GM23338 (cell line): ENCODE measurements at regions not wholly inside any gene's neighbourhood (a gene's known extent, or its start where the extent isn't known, plus 50 kb on each side); places are given as distances from the start of the nearest gene placed in this dataset.

ENCODE experiments used
- ATAC-seq: fragments of 200-7000 bp; cut with Tn5 transposase; 3 replicates; pipeline ENCODE4 v1.9.1; 2020
- DNase-seq: peaks from one replicate; pipeline ENCODE4 v3.0.0-alpha.2; 2015; ENCODE audit warnings: low spot score
- H2AFZ ChIP-seq: fragments of 200-600 bp; sonication (generic); 2 replicates; pipeline ENCODE4 v1.8.0; 2016; ENCODE audit warnings: antibody characterized with exemption, mild to moderate bottlenecking, moderate library complexity
- H3F3A ChIP-seq: fragments of 200-600 bp; sonication (generic); replicated peaks from 2 replicates; pipeline ENCODE4 v1.8.0; 2017; ENCODE audit warnings: antibody characterized with exemption, mixed run types, low read depth
- H3K27ac ChIP-seq: fragments of 200-600 bp; sonication (generic); 2 replicates; pipeline ENCODE4 v1.6.1; 2016; ENCODE audit warnings: low read depth
- H3K27me3 ChIP-seq: fragments of 200-600 bp; sonication (generic); 2 replicates; pipeline ENCODE4 v1.8.0; 2016; ENCODE audit warnings: mild to moderate bottlenecking, mixed run types, moderate library complexity; ENCODE audit not compliant: insufficient read depth
- H3K36me3 ChIP-seq: fragments of 200-600 bp; sonication (generic); 2 replicates; pipeline ENCODE4 v1.8.0; 2016; ENCODE audit warnings: mild to moderate bottlenecking; ENCODE audit not compliant: insufficient read depth
- H3K4me1 ChIP-seq: fragments of 200-600 bp; sonication (generic); 2 replicates; pipeline ENCODE4 v1.8.0; 2016; ENCODE audit warnings: mild to moderate bottlenecking, moderate library complexity; ENCODE audit not compliant: insufficient read depth
- H3K4me2 ChIP-seq: fragments of 200-600 bp; sonication (generic); 2 replicates; pipeline ENCODE4 v1.7.1; 2017; ENCODE audit warnings: mixed run types
- H3K4me3 ChIP-seq: fragments of 200-600 bp; sonication (generic); 2 replicates; pipeline ENCODE4 v1.6.1; 2016; ENCODE audit warnings: mixed run types
- H3K79me2 ChIP-seq: fragments of 200-600 bp; sonication (generic); replicated peaks from 2 replicates; pipeline ENCODE4 v1.8.0; 2017; ENCODE audit warnings: mild to moderate bottlenecking; ENCODE audit not compliant: insufficient read depth
- H3K9me2 ChIP-seq: fragments of 200-600 bp; sonication (generic); 2 replicates; pipeline ENCODE4 v1.8.0; 2017; ENCODE audit not compliant: insufficient read depth
- H4K20me1 ChIP-seq: fragments of 200-600 bp; sonication (generic); replicated peaks from 2 replicates; pipeline ENCODE4 v1.8.0; 2017; ENCODE audit warnings: mild to moderate bottlenecking; ENCODE audit not compliant: insufficient read depth
- H3K27ac Mint-ChIP-seq: 2 replicates; pipeline ENCODE4 v1.8.0; 2020; ENCODE audit warnings: inconsistent platforms, mild to moderate bottlenecking, moderate library complexity, mixed read lengths
- H3K27me3 Mint-ChIP-seq: 3 replicates; pipeline ENCODE4 v1.8.0; 2022; ENCODE audit warnings: low read depth, mild to moderate bottlenecking, moderate library complexity, mixed read lengths, inconsistent platforms; ENCODE audit not compliant: insufficient read depth, poor library complexity
- H3K36me3 Mint-ChIP-seq: 3 replicates; pipeline ENCODE4 v1.8.0; 2021; ENCODE audit warnings: low read depth, mild to moderate bottlenecking, inconsistent platforms, moderate library complexity, mixed read lengths
- H3K4me1 Mint-ChIP-seq: 3 replicates; pipeline ENCODE4 v1.8.0; 2020; ENCODE audit warnings: mild to moderate bottlenecking, inconsistent platforms, mixed read lengths
- H3K4me3 Mint-ChIP-seq: 3 replicates; pipeline ENCODE4 v1.8.0; 2021; ENCODE audit warnings: moderate library complexity, mild to moderate bottlenecking, inconsistent platforms, mixed read lengths
- H3K9me3 Mint-ChIP-seq: 3 replicates; pipeline ENCODE4 v1.8.0; 2020; ENCODE audit warnings: moderate library complexity, mild to moderate bottlenecking, inconsistent platforms, mixed read lengths
- EZH2 ChIP-seq: fragments of 200-600 bp; sonication (generic); IDR thresholded peaks from one replicate; pipeline ENCODE4 v1.8.0; 2017; ENCODE audit warnings: antibody characterized with exemption, mild to moderate bottlenecking, low read depth; ENCODE audit not compliant: unreplicated experiment
- EZH2phosphoT487 ChIP-seq: fragments of 200-600 bp; sonication (generic); IDR thresholded peaks from one replicate; pipeline ENCODE4 v1.8.1; 2018; ENCODE audit warnings: antibody characterized with exemption; ENCODE audit not compliant: unreplicated experiment
- JUNB ChIP-seq: IDR thresholded peaks from one replicate; pipeline ENCODE4 v1.6.1; 2016; ENCODE audit warnings: antibody characterized with exemption; ENCODE audit not compliant: unreplicated experiment
- NANOG ChIP-seq: IDR thresholded peaks from 2 replicates; pipeline ENCODE4 v1.6.1; 2016; ENCODE audit warnings: antibody characterized with exemption, borderline replicate concordance
- STAT1 ChIP-seq: IDR thresholded peaks from one replicate; pipeline ENCODE4 v1.6.1; 2016; ENCODE audit warnings: antibody characterized with exemption; ENCODE audit not compliant: unreplicated experiment
- ZNF114 ChIP-seq: fragments of 250-450 bp; sonication (Bioruptor Pico); IDR thresholded peaks from 2 replicates; pipeline ENCODE4 v1.5.0; 2020; ENCODE audit warnings: mild to moderate bottlenecking, moderate library complexity
- ZNF331 ChIP-seq: fragments of 250-450 bp; sonication (Bioruptor Pico); IDR thresholded peaks from 2 replicates; pipeline ENCODE4 v1.5.0; 2020; ENCODE audit warnings: low read depth, mild to moderate bottlenecking, moderate library complexity
- TF ChIP-seq, protein P1 (sequence below): IDR thresholded peaks from 2 replicates; pipeline ENCODE4 v1.6.1; 2016; ENCODE audit warnings: antibody characterized with exemption
- TF ChIP-seq, protein P2 (sequence below), 2 experiments: fragments of 200-600 bp in 1 of 2; sonication (generic) in 1 of 2; conservative IDR thresholded peaks; 2 replicates each; pipeline versions ENCODE4 v1.5.1 to v1.6.1; 2016 to 2017; ENCODE audit warnings: antibody characterized with exemption in 2 of 2, low read depth in 2 of 2, mild to moderate bottlenecking in 2 of 2, moderate library complexity in 1 of 2

DNA sequence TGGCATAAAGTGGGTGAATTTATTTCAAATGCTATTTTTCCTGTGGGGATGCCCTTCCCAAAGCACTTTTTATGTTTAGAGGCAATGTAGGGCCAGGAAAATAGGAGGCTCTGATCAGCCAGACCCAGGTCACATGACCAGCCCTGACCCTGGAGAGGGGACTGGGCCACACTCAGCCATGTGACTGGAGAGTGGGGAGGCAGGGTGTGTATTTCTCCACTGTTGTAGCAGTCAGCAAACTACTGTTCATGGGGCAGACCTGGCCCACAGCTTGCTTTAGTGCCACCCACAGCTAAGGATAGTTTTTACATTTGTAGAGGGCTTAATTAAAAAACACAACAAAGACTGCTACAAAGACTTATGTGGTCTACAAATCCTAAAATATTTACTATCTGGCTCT lies 153.8 kb downstream of the ACTL8 start (continued):
- TF ChIP-seq, protein P1, sequence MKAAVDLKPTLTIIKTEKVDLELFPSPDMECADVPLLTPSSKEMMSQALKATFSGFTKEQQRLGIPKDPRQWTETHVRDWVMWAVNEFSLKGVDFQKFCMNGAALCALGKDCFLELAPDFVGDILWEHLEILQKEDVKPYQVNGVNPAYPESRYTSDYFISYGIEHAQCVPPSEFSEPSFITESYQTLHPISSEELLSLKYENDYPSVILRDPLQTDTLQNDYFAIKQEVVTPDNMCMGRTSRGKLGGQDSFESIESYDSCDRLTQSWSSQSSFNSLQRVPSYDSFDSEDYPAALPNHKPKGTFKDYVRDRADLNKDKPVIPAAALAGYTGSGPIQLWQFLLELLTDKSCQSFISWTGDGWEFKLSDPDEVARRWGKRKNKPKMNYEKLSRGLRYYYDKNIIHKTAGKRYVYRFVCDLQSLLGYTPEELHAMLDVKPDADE: no peak
- TF ChIP-seq, protein P2, sequence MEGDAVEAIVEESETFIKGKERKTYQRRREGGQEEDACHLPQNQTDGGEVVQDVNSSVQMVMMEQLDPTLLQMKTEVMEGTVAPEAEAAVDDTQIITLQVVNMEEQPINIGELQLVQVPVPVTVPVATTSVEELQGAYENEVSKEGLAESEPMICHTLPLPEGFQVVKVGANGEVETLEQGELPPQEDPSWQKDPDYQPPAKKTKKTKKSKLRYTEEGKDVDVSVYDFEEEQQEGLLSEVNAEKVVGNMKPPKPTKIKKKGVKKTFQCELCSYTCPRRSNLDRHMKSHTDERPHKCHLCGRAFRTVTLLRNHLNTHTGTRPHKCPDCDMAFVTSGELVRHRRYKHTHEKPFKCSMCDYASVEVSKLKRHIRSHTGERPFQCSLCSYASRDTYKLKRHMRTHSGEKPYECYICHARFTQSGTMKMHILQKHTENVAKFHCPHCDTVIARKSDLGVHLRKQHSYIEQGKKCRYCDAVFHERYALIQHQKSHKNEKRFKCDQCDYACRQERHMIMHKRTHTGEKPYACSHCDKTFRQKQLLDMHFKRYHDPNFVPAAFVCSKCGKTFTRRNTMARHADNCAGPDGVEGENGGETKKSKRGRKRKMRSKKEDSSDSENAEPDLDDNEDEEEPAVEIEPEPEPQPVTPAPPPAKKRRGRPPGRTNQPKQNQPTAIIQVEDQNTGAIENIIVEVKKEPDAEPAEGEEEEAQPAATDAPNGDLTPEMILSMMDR (conservative IDR thresholded peaks at IDR 0.05; ENCODE audit: low read depth in 2 of 2): no peak
- TF ChIP-seq EZH2phosphoT487: no peak

DNA sequence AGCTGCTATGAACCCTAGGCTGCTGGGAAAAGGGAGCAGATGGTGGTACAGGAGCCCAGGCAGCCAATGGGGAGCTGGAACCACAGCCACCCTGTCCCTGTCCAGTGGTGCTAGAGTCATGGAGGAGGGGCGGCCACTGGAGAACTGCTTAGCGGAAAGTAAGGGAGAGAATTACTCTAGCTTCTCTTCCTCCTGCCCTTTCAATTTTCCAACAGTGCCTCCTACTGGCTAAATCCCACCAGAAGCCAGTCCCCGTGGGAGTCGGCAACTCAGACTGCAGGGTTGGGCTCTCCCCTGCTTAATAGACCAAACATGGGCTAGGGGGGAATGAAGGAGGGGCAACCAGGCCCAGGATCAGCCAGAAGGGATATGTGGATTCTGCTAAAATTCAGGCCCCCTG lies 154.5 kb downstream of the ACTL8 start:
- H3K4me1 Mint-ChIP-seq: peaks cover 5% of the 10 kb centered on the region; the same call in 2 of the 3 replicates
- Histone ChIP-seq H2AFZ (0 out of 2 replicates have a peak overlapping the region, but pooled peaks have one; percentile 52), H4K20me1 (no peaks in the 10 kb centered on the region), H3K4me1 (0 out of 2 replicates have a peak, but pooled peaks cover 6% of the 10 kb centered on the region), H3K4me3 (no peak overlapping the region), H3F3A (no peaks in the 10 kb centered on the region), H3K4me2 (no peak overlapping the region), H3K9me2 (no peaks in the 10 kb centered on the region), H3K79me2 (no peaks in the 10 kb centered on the region), H3K27ac (no peak overlapping the region), H3K36me3 (no peaks in the 10 kb centered on the region), H3K27me3 (no peaks in the 10 kb centered on the region)
- H3K27me3 Mint-ChIP-seq: peaks cover 3% of the 10 kb centered on the region
- no peak overlapping the region for H3K4me3 Mint-ChIP-seq
- H3K36me3 Mint-ChIP-seq: no peaks in the 10 kb centered on the region
- H3K27ac Mint-ChIP-seq: no peak overlapping the region
- DNase-seq (peak; percentile 80), ATAC-seq (peak; percentile 89)
- H3K9me3 Mint-ChIP-seq: no peaks in the 10 kb centered on the region
- TF ChIP-seq ZNF114 (no peak), STAT1 (no peak), ZNF331 (CRISPR knock-in tag) (no peak), EZH2 (no peak), EZH2phosphoT487 (no peak)
- TF ChIP-seq, protein P2 (conservative IDR thresholded peaks at IDR 0.05; ENCODE audit: low read depth in 2 of 2): peak; percentile 70 to 82

DNA sequence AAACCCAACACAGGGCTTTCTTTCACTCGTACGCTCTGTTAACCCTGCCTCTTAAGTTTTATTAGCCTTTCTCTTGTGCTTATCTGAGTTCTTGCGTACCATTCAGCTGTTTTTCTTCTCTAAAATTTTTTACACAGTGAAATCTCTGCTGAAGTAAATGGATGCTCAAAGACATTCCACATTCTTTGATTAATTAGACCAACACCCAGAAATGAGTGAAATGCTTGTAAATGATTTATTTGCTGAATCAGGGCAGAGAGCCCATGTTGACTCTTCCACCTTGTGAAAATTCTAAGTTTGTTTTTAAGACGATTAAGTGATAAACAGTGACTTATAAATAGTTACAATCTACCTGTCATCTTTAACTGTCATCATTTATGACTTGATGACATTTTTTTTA lies 156.7 kb downstream of the ACTL8 start:
- H3K27me3 Mint-ChIP-seq: peaks cover 2% of the 10 kb centered on the region
- H3K9me2 ChIP-seq: no peaks in the 10 kb centered on the region
- ATAC-seq: no peak
- H3K27ac ChIP-seq: no peak overlapping the region
- no peak overlapping the region for H3K4me2 ChIP-seq
- H2AFZ ChIP-seq: no peak overlapping the region
- H4K20me1 ChIP-seq: no peaks in the 10 kb centered on the region
- H3K4me1 ChIP-seq: peaks cover 16% of the 10 kb centered on the region; the same call in 1 of the 2 replicates
- no peak overlapping the region for H3K4me3 ChIP-seq
- DNase-seq: no peak
- no peaks in the 10 kb centered on the region for H3F3A ChIP-seq
- H3K36me3 ChIP-seq: no peaks in the 10 kb centered on the region
- H3K4me1 Mint-ChIP-seq: peaks cover 17% of the 10 kb centered on the region
- H3K36me3 Mint-ChIP-seq: no peaks in the 10 kb centered on the region
- no peaks in the 10 kb centered on the region for H3K27me3 ChIP-seq
- H3K79me2 ChIP-seq: no peaks in the 10 kb centered on the region
- no peaks in the 10 kb centered on the region for H3K9me3 Mint-ChIP-seq
- H3K27ac Mint-ChIP-seq: no peak overlapping the region
- H3K4me3 Mint-ChIP-seq: no peak overlapping the region
- TF ChIP-seq STAT1 (no peak), EZH2phosphoT487 (no peak), JUNB (no peak), NANOG (no peak)
